ENCODE measurements at regions not wholly inside any gene's neighbourhood (a gene's known extent, or its start where the extent isn't known, plus 50 kb on each side); places are given as distances from the start of the nearest gene placed in this dataset.

DNA sequence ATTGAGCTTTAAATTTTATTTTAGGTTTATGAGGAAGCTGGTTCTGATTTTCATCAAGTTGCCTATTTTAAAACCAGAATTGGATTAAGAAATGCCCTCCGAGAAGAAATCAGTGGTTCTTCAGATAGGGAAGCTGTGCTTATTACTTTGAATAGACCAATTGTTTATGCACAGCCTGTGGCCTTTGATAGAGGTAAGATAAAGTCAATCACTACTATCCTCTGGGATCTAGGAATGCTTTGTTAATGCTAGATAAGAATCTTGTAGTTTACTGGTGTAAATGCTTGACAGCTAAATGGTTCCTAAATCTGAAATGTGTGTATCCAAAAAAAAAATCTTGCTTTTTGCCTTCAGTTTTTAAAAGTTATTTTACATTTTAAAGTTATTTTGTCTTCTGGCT, 73.0 kb upstream of the ADAD1 start:
- DNase-seq, result no peak

DNA sequence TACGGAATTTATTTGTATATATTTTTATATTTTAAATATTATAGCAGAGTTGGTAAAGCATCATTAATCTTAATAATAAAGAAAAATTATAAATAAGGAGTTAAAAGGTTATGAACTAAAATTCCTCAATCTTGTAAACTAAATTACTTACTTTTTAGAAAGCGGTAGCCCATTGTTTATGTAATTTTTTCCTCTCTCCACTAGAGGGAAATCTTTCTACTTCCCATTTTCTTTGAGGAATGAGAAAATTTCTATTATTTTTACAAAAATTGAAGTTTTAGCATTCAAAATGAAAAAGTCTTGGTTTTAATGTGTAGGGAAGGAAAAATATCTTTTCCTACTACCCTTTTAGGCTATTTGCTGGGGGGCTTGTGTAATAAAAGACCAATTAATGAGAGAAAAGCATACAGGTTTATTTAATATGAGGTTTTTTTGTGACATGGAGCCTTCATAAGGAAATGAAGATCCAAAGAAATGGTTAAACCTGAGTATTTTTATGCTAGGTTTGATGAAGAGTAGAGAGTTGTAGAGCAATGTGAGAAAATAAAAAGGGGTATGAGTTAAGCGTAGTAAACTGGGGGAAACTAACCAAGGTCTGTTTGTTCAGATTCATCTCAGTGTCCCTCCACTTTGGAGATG, 68.7 kb upstream of the ADAD1 start:
- DNase-seq, result peak in 1 of 2 donors; percentile 44

DNA sequence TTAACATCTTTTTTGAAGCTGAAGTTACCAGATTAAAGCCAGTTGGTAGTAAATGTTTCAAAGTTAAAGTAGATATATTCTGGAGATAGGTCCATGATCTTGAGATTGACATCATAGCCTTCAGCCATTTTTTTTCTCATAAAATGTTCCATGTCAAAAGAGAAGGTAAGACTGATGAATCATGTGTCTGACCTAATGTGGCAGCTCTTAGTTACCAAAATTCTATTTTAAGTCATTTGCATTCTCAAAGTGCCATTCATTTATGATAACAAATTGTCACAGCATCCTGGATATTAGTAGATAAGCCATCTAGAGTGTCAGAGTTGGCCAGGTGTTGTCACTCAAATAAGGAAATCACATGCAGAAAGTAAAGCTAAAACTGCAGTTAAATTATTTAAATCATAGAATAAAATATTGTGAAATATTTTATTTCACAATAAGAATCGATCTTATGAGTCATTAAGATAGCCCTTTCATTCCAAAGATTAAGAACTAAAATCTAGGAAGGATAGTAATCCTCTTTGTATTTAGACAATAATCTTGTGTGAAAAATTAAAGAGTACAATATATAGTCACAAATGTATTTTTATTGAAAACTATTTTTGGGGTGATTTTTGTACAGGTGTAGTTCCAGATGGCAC, 65.7 kb upstream of the ADAD1 start:
- no peak for DNase-seq

DNA sequence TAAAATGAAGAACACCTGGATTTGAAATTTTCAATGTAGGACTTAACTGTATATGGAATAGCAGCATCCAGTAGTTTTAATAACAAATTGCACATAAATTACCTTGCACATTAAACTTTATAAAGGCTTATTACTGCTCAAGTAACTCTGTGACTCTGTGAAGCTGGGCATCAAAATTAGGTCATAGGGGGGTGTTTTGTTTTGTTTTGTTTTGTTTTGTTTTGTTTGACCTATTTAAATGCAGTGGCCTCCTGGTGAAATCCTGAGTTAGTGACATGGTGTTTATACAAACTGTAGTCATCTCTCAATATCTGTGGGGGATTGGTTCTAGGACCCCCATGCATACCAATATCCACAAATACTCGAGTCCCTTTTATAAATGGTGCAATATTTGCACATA, 51.9 kb upstream of the ADAD1 start:
- DNase-seq, result no peak

DNA sequence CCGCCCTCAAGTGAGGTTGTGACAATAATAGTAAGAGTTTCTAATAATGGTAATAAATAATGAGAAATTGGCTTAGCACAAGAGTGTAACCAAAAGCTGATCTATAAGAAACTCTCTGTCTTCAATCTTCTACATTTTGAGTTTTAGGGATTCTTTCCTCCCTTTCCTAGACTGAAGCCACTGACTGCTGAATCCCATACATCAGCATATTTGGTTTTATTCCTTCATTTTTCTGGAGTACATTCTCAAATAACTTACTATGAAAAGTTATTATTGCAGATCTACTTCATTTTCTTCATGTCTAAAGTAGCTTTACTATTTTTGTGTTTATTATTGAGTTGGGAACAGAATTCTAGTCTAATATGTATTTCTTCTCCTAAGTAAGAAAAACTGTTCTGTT, 49.9 kb upstream of the ADAD1 start:
- no peak for DNase-seq

All from inflammatory macrophage (primary cell).